Body of pancreas (tissue), 4 donors: ENCODE measurements at regions not wholly inside any gene's neighbourhood (a gene's known extent, or its start where the extent isn't known, plus 50 kb on each side); places are given as distances from the start of the nearest gene placed in this dataset.

Experiments
- ATAC-seq: fragments of 150-250 bp; one replicate; pipeline ENCODE4 v1.9.1; 2016
- DNase-seq, 4 donors: peaks; one replicate each; pipeline ENCODE4 v3.0.0-alpha.2; 2019
- H3K27ac ChIP-seq, 4 donors: fragments of 200-600 bp; sonication (generic); 1 replicate in 3 of 4; 2 replicates in 1 of 4; pipeline versions ENCODE4 v1.5.1 to v1.6.1; 2016 to 2019; ENCODE audit warnings: mild to moderate bottlenecking in 1 of 4, mixed read lengths in 1 of 4, moderate library complexity in 1 of 4
- H3K27me3 ChIP-seq, 2 donors: fragments of 200-600 bp; sonication (generic); one replicate each; pipeline ENCODE4 v1.6.0; 2016; ENCODE audit warnings: mild to moderate bottlenecking in 1 of 2
- H3K36me3 ChIP-seq, 2 donors: fragments of 200-600 bp; sonication (generic); replicated peaks in 1 of 2; 2 replicates each; pipeline ENCODE4 v1.5.1; 2016; ENCODE audit warnings: low read depth in 2 of 2; ENCODE audit not compliant: insufficient read depth in 1 of 2
- H3K4me1 ChIP-seq: fragments of 200-600 bp; sonication (generic); one replicate; pipeline ENCODE4 v1.6.0; 2016
- H3K4me3 ChIP-seq, 2 donors: fragments of 200-600 bp; sonication (generic); 1 replicate in 1 of 2; 2 replicates in 1 of 2; pipeline ENCODE4 v1.5.1; 2016 to 2019
- H3K9me3 ChIP-seq, 3 donors: fragments of 200-600 bp; sonication (generic); 1 replicate in 2 of 3; 2 replicates in 1 of 3; pipeline ENCODE4 v1.5.1; 2016
- CTCF ChIP-seq, 7 experiments: fragments of 450-650 bp in 4 of 7; fragments of 200-600 bp in 3 of 7; sonication (generic) in 3 of 7; IDR thresholded peaks; one replicate each; pipeline ENCODE4 v1.5.1; 2016 to 2019; ENCODE audit warnings: antibody characterized with exemption in 7 of 7
- POLR2A ChIP-seq, 3 donors: fragments of 450-650 bp; IDR thresholded peaks; one replicate each; pipeline ENCODE4 v1.6.1; 2016; ENCODE audit warnings: antibody characterized with exemption in 3 of 3, mild to moderate bottlenecking in 2 of 3
- WGBS, 2 donors: methylation state at CpG; one replicate each; pipeline ENCODE4 v1.1.5; 2017; 5-methylcytosine and 5-hydroxymethylcytosine counted together
- intact Hi-C: fragments of 100-400 bp; cut with DNase I; formaldehyde crosslinking; loops from one replicate; pipeline ENCODE4 v1.15.1; 2023

- Histone ChIP-seq H3K27ac (no peak overlapping the region), H3K4me1 (no peaks in the 10 kb centered on the region), H3K9me3 (peaks cover 0 to 6% (median 0%) of the 10 kb centered on the region in 3 donors), H3K27me3 (no peaks in the 10 kb centered on the region), H3K36me3 (no peaks in the 10 kb centered on the region), H3K4me3 (no peak overlapping the region)
- 42 to 48% methylated on average over 4 of the region's 4 CpGs for WGBS, 2 donors
- no peak for ATAC-seq
- DNase-seq = no peak
- intact Hi-C loops = no loop called here
- TF ChIP-seq POLR2A (IDR thresholded peaks at IDR 0.05) (no peak), CTCF (IDR thresholded peaks at IDR 0.05) (no peak)
Observed at GRCh38 chr12:58513852-58514251, 406.5 kb downstream of the LRIG3 start.

GRCh38 chr12:58519839-58520238 is 400.5 kb downstream of the LRIG3 start:
- Histone ChIP-seq H3K27me3 (no peaks in the 10 kb centered on the region), H3K4me3 (no peak overlapping the region), H3K9me3 (peaks cover 0 to 6% (median 0%) of the 10 kb centered on the region in 3 donors), H3K27ac (no peak overlapping the region), H3K36me3 (no peaks in the 10 kb centered on the region), H3K4me1 (no peaks in the 10 kb centered on the region)
- WGBS, 2 donors = 47 to 76% methylated on average over 1 of the region's 1 CpG
- ATAC-seq (no peak), DNase-seq (no peak)
- intact Hi-C loops = no loop called here
- TF ChIP-seq CTCF (IDR thresholded peaks at IDR 0.05) (no peak), POLR2A (IDR thresholded peaks at IDR 0.05) (no peak)

- DNase-seq (no peak), ATAC-seq (no peak)
- no peak overlapping the region for H3K27ac ChIP-seq
- peaks cover 0 to 6% (median 0%) of the 10 kb centered on the region in 3 donors for H3K9me3 ChIP-seq
- no peaks in the 10 kb centered on the region for H3K36me3 ChIP-seq
- no peak overlapping the region for H3K4me3 ChIP-seq
- 85 to 92% methylated on average over 2 of the region's 2 CpGs for WGBS, 2 donors
- TF ChIP-seq CTCF (IDR thresholded peaks at IDR 0.05) (no peak), POLR2A (IDR thresholded peaks at IDR 0.05) (no peak)
- intact Hi-C loops = no loop called here
- H3K27me3 ChIP-seq = no peaks in the 10 kb centered on the region
- no peaks in the 10 kb centered on the region for H3K4me1 ChIP-seq
Observed at GRCh38 chr12:58521152-58521551, 399.2 kb downstream of the LRIG3 start.

- Histone ChIP-seq H3K36me3 (no peaks in the 10 kb centered on the region), H3K4me1 (no peaks in the 10 kb centered on the region), H3K27me3 (no peaks in the 10 kb centered on the region), H3K4me3 (no peak overlapping the region), H3K9me3 (peaks cover 0 to 6% (median 0%) of the 10 kb centered on the region in 3 donors), H3K27ac (no peak overlapping the region)
- no peak for TF ChIP-seq CTCF (IDR thresholded peaks at IDR 0.05)
- TF ChIP-seq POLR2A (IDR thresholded peaks at IDR 0.05) = no peak
- 74 to 84% methylated on average over 1 of the region's 1 CpG for WGBS, 2 donors
- no peak for ATAC-seq
- intact Hi-C loops = no loop called here
- DNase-seq = no peak
Observed at GRCh38 chr12:58521796-58522195, 398.5 kb downstream of the LRIG3 start.

- no peaks in the 10 kb centered on the region for H3K36me3 ChIP-seq
- TF ChIP-seq POLR2A (IDR thresholded peaks at IDR 0.05) (no peak), CTCF (IDR thresholded peaks at IDR 0.05) (no peak)
- intact Hi-C loops = no loop called here
- peaks cover 0 to under 1% (median 0%) of the 10 kb centered on the region in 3 donors for H3K9me3 ChIP-seq
- DNase-seq (no peak), ATAC-seq (no peak)
- no peak overlapping the region for H3K27ac ChIP-seq
- H3K4me3 ChIP-seq = no peak overlapping the region
- H3K27me3 ChIP-seq = no peaks in the 10 kb centered on the region
- H3K4me1 ChIP-seq = no peaks in the 10 kb centered on the region
Observed at GRCh38 chr12:58523360-58523759, 396.9 kb downstream of the LRIG3 start.
